Spleen (tissue), 7 donors: ENCODE measurements at regions not wholly inside any gene's neighbourhood (a gene's known extent, or its start where the extent isn't known, plus 50 kb on each side); places are given as distances from the start of the nearest gene placed in this dataset.

ENCODE experiments used
- POLR2AphosphoS5 ChIP-seq, 3 donors: sonication (generic); formaldehyde crosslinking; IDR thresholded peaks; one replicate each; pipeline ENCODE4 v1.5.1; 2017; ENCODE audit warnings: antibody characterized with exemption in 3 of 3
- TF ChIP-seq, protein P1 (sequence below), 11 experiments: fragments of 200-600 bp in 7 of 11; fragments of 450-650 bp in 4 of 11; sonication (generic) in 4 of 11; IDR thresholded peaks in 8 of 11; conservative IDR thresholded peaks in 3 of 11; 1 replicate in 7 of 11; 2 replicates in 4 of 11; pipeline versions ENCODE4 v1.4.0 to v1.8.0; 2016 to 2021; ENCODE audit warnings: antibody characterized with exemption in 11 of 11, inconsistent platforms in 4 of 11, mild to moderate bottlenecking in 1 of 11
- donor health status: DM: no; HTN: no; CAD: no; lungs with moderate emphysema.
- donor health status: DM: no; HTN: no; CAD: no.
- donor health status: DM: no; HTN: no; CAD: no.

DNA sequence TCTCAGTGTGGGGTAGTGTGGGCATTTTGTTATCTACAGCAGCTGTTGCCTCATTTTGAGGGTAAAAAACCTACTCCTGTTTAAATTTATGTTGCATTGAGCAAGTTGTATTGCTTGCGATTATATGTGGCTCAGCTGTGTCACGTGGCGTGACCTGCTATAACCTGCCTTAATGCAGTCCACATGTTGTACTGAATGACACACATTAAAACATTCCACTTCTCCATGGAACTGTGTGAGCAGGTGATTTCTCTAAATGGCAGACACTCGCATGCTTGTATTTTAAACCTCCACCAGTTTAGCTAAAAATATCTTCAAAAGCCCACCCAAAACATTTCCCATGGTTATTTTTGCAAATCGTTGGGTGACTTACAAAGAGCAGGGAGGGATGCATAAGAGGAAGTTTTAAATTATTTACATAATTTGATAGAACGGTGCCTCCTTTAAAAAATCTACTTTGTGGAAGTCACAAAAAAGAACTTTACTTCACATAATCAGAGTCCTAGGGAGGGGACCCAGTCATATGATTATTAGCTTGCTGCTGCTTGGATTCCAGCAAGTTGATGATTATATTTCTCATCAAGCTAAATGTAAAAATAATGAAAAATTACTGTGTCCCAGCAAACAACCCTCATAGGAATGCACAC lies 163.3 kb upstream of the ZEB2 start:
- TF ChIP-seq, protein P1, sequence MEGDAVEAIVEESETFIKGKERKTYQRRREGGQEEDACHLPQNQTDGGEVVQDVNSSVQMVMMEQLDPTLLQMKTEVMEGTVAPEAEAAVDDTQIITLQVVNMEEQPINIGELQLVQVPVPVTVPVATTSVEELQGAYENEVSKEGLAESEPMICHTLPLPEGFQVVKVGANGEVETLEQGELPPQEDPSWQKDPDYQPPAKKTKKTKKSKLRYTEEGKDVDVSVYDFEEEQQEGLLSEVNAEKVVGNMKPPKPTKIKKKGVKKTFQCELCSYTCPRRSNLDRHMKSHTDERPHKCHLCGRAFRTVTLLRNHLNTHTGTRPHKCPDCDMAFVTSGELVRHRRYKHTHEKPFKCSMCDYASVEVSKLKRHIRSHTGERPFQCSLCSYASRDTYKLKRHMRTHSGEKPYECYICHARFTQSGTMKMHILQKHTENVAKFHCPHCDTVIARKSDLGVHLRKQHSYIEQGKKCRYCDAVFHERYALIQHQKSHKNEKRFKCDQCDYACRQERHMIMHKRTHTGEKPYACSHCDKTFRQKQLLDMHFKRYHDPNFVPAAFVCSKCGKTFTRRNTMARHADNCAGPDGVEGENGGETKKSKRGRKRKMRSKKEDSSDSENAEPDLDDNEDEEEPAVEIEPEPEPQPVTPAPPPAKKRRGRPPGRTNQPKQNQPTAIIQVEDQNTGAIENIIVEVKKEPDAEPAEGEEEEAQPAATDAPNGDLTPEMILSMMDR (IDR thresholded peaks at IDR 0.05 in 8 of 11, conservative IDR thresholded peaks at IDR 0.05 in 3 of 11), result no peak
- no peak for TF ChIP-seq POLR2AphosphoS5 (IDR thresholded peaks at IDR 0.05)
